HEK293 (cell line): ENCODE measurements at regions not wholly inside any gene's neighbourhood (a gene's known extent, or its start where the extent isn't known, plus 50 kb on each side); places are given as distances from the start of the nearest gene placed in this dataset.
A peak's percentile ranks its signal among the peaks of the same experiment; 100 is the strongest.

Source experiments
- CTCF ChIA-PET: fragments of 350-600 bp; formaldehyde crosslinking; extraction: SDS; loops from one replicate; lab custom pipeline; 2021; ENCODE audit warnings: antibody characterized with exemption; lab: Yijun Ruan, JAX
- POLR2A ChIA-PET: fragments of 300-600 bp; formaldehyde crosslinking; extraction: SDS; loops from one replicate; lab custom pipeline; 2020; ENCODE audit warnings: antibody characterized with exemption, inconsistent platforms; lab: Yijun Ruan, JAX
- H3K27ac ChIP-seq: fragments of 200-500 bp; sonication (Bioruptor generic); 2 replicates; pipeline ENCODE4 v1.5.1; 2014; ENCODE audit warnings: low read depth, low read length, control low read depth, inconsistent platforms; ENCODE audit errors: extremely low read depth
- H3K36me3 ChIP-seq, 2 experiments: fragments of 200-500 bp in 1 of 2; sonication (Bioruptor generic) in 1 of 2; 1 replicate in 1 of 2; 2 replicates in 1 of 2; pipeline ENCODE4 v1.5.1; 2014 to 2017; ENCODE audit warnings: inconsistent platforms in 2 of 2, low read length in 2 of 2; ENCODE audit not compliant: control insufficient read depth in 2 of 2, insufficient read depth in 1 of 2
- H3K4me1 ChIP-seq: fragments of 200-500 bp; sonication (Bioruptor generic); 2 replicates; pipeline ENCODE4 v1.5.1; 2014; ENCODE audit warnings: mild to moderate bottlenecking, low read length, inconsistent platforms; ENCODE audit not compliant: control insufficient read depth, insufficient read depth
- H3K4me3 ChIP-seq: 2 replicates; pipeline ENCODE4 v1.5.1; 2011; ENCODE audit warnings: low read depth, mild to moderate bottlenecking, control low read depth, low read length, moderate library complexity
- H3K9me3 ChIP-seq: fragments of 200-500 bp; sonication (Bioruptor generic); 2 replicates; pipeline ENCODE4 v1.5.1; 2014; ENCODE audit warnings: low read depth, low read length, inconsistent platforms; ENCODE audit not compliant: control insufficient read depth, insufficient read depth
- BCL11B ChIP-seq: fragments of 450-650 bp; formaldehyde crosslinking; IDR thresholded peaks from 2 replicates; pipeline ENCODE4 v1.5.1; 2016; ENCODE audit warnings: low read depth, missing biosample characterization, missing genetic modification characterization
- FEZF1 ChIP-seq: fragments of 450-650 bp; formaldehyde crosslinking; IDR thresholded peaks from 2 replicates; pipeline ENCODE4 v1.5.1; 2016; ENCODE audit warnings: missing biosample characterization, missing genetic modification characterization
- KLF8 ChIP-seq: fragments of 450-650 bp; formaldehyde crosslinking; IDR thresholded peaks from 2 replicates; pipeline ENCODE4 v1.5.1; 2016; ENCODE audit warnings: missing biosample characterization, missing genetic modification characterization
- PBX3 ChIP-seq: sonication (generic); formaldehyde crosslinking; IDR thresholded peaks from 2 replicates; pipeline ENCODE4 v1.8.1; 2022; ENCODE audit warnings: mild to moderate bottlenecking, moderate library complexity, missing genetic modification reagents
- WT1 ChIP-seq: fragments of 450-650 bp; formaldehyde crosslinking; IDR thresholded peaks from 2 replicates; pipeline ENCODE4 v1.5.1; 2016; ENCODE audit warnings: missing biosample characterization, missing genetic modification characterization
- ZBTB1 ChIP-seq: fragments of 450-650 bp; formaldehyde crosslinking; IDR thresholded peaks from 2 replicates; pipeline ENCODE4 v1.5.1; 2016; ENCODE audit warnings: missing biosample characterization, missing genetic modification characterization
- ZBTB20 ChIP-seq: fragments of 450-650 bp; formaldehyde crosslinking; IDR thresholded peaks from 2 replicates; pipeline ENCODE4 v1.5.1; 2016; ENCODE audit warnings: missing biosample characterization, missing genetic modification characterization
- ZFP41 ChIP-seq: fragments of 450-650 bp; formaldehyde crosslinking; IDR thresholded peaks from 2 replicates; pipeline ENCODE4 v1.5.1; 2016; ENCODE audit warnings: missing biosample characterization, missing genetic modification characterization, borderline replicate concordance
- ZNF10 ChIP-seq: fragments of 450-650 bp; formaldehyde crosslinking; IDR thresholded peaks from 2 replicates; pipeline ENCODE4 v1.5.1; 2017; ENCODE audit warnings: missing biosample characterization, missing genetic modification characterization
- ZNF133 ChIP-seq: fragments of 450-650 bp; formaldehyde crosslinking; IDR thresholded peaks from 2 replicates; pipeline ENCODE4 v1.5.1; 2016; ENCODE audit warnings: missing biosample characterization, missing genetic modification characterization
- ZNF155 ChIP-seq: fragments of 450-650 bp; formaldehyde crosslinking; IDR thresholded peaks from 2 replicates; pipeline ENCODE4 v1.5.1; 2016; ENCODE audit warnings: missing biosample characterization, missing genetic modification characterization
- ZNF239 ChIP-seq: fragments of 450-650 bp; formaldehyde crosslinking; IDR thresholded peaks from 2 replicates; pipeline ENCODE4 v1.5.1; 2016; ENCODE audit warnings: missing biosample characterization, missing genetic modification characterization
- ZNF292 ChIP-seq: fragments of 450-650 bp; formaldehyde crosslinking; IDR thresholded peaks from 2 replicates; pipeline ENCODE4 v1.5.1; 2016; ENCODE audit warnings: low read depth, missing biosample characterization, missing genetic modification characterization, borderline replicate concordance
- ZNF311 ChIP-seq: fragments of 450-650 bp; formaldehyde crosslinking; IDR thresholded peaks from 2 replicates; pipeline ENCODE4 v1.5.1; 2017; ENCODE audit warnings: missing biosample characterization, missing genetic modification characterization, borderline replicate concordance
- ZNF350 ChIP-seq: fragments of 450-650 bp; formaldehyde crosslinking; IDR thresholded peaks from 2 replicates; pipeline ENCODE4 v1.5.0; 2017; ENCODE audit warnings: missing biosample characterization, mild to moderate bottlenecking, missing genetic modification characterization
- ZNF394 ChIP-seq: fragments of 450-650 bp; formaldehyde crosslinking; IDR thresholded peaks from 2 replicates; pipeline ENCODE4 v1.5.1; 2016; ENCODE audit warnings: missing biosample characterization, missing genetic modification characterization, mild to moderate bottlenecking, moderate library complexity, borderline replicate concordance
- ZNF404 ChIP-seq: fragments of 450-650 bp; formaldehyde crosslinking; IDR thresholded peaks from 2 replicates; pipeline ENCODE4 v1.5.1; 2017; ENCODE audit warnings: missing biosample characterization, missing genetic modification characterization
- ZNF514 ChIP-seq: fragments of 450-650 bp; formaldehyde crosslinking; IDR thresholded peaks from 2 replicates; pipeline ENCODE4 v1.5.1; 2016; ENCODE audit warnings: missing biosample characterization, missing genetic modification characterization
- ZNF555 ChIP-seq: fragments of 450-650 bp; formaldehyde crosslinking; conservative IDR thresholded peaks from 2 replicates; pipeline ENCODE4 v1.5.1; 2017; ENCODE audit warnings: missing biosample characterization, mild to moderate bottlenecking, missing genetic modification characterization, inconsistent platforms
- ZNF560 ChIP-seq: fragments of 450-650 bp; formaldehyde crosslinking; IDR thresholded peaks from 2 replicates; pipeline ENCODE4 v1.5.1; 2017; ENCODE audit warnings: missing biosample characterization, missing genetic modification characterization, borderline replicate concordance
- ZNF571 ChIP-seq: fragments of 450-650 bp; formaldehyde crosslinking; IDR thresholded peaks from 2 replicates; pipeline ENCODE4 v1.5.0; 2017; ENCODE audit warnings: missing biosample characterization, missing genetic modification characterization
- ZNF624 ChIP-seq: fragments of 450-650 bp; formaldehyde crosslinking; IDR thresholded peaks from 2 replicates; pipeline ENCODE4 v1.5.1; 2017; ENCODE audit warnings: missing biosample characterization, missing genetic modification characterization
- ZNF626 ChIP-seq: fragments of 450-650 bp; sonication (Bioruptor Pico); formaldehyde crosslinking; IDR thresholded peaks from 2 replicates; pipeline ENCODE4 v1.5.1; 2018; ENCODE audit warnings: missing biosample characterization, missing genetic modification characterization, inconsistent platforms
- ZNF768 ChIP-seq: fragments of 450-650 bp; formaldehyde crosslinking; IDR thresholded peaks from 2 replicates; pipeline ENCODE4 v1.5.1; 2018; ENCODE audit warnings: missing biosample characterization, mild to moderate bottlenecking, missing genetic modification characterization
- ZNF777 ChIP-seq: fragments of 450-650 bp; formaldehyde crosslinking; IDR thresholded peaks from 2 replicates; pipeline ENCODE4 v1.5.1; 2017; ENCODE audit warnings: missing biosample characterization, missing genetic modification characterization, borderline replicate concordance

DNA sequence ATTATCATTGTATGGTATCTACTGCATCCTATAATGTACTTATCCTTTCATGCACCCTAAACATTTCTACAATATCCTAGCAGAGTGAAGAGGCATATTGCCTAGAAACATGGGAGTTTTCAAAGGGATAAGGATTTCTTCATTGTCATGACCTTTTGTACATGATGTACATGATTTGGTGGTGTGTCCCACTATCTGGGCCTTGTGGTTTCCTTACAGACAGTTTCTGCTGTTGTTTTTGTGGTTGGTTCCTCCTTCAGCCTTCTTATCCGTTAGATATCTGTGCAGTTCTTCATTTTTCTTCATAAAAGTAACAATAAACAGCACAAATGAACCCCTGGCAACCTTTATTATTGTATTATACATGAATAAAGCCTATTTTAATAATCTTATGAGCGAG, 70.4 kb upstream of the BACH1 start:
- ChIA-PET CTCF (no interaction called here), POLR2A (no interaction called here)
- no peak for TF ChIP-seq ZNF311 (tag by site-specific recombination)
- TF ChIP-seq ZNF404 (tag by site-specific recombination), result no peak
- TF ChIP-seq ZNF10 (tag by site-specific recombination), result no peak
- no peak for TF ChIP-seq ZNF514
- TF ChIP-seq ZNF350, result no peak
- TF ChIP-seq ZNF560 (tag by site-specific recombination), result no peak
- TF ChIP-seq ZNF133 (tag by site-specific recombination), result no peak
- no peak for TF ChIP-seq FEZF1
- TF ChIP-seq ZNF394, result no peak
- TF ChIP-seq ZNF155 (tag by site-specific recombination), result no peak
- TF ChIP-seq ZNF571, result no peak
- TF ChIP-seq ZNF768 (tag by site-specific recombination), result no peak
- no peak for TF ChIP-seq ZNF555
- no peak for TF ChIP-seq KLF8
- no peak for TF ChIP-seq ZNF777
- no peak for TF ChIP-seq ZNF624 (tag by site-specific recombination)
- TF ChIP-seq ZNF292 (tag by site-specific recombination), result no peak
- TF ChIP-seq PBX3 (CRISPR knock-in tag), result no peak
- H3K4me1 ChIP-seq, result no peaks in the 10 kb centered on the region
- H3K4me3 ChIP-seq, result no peak overlapping the region
- no peak overlapping the region for H3K27ac ChIP-seq
- H3K36me3 ChIP-seq, result no peaks in the 10 kb centered on the region
- H3K9me3 ChIP-seq, result no peaks in the 10 kb centered on the region

- Histone ChIP-seq H3K9me3 (no peaks in the 10 kb centered on the region), H3K27ac (no peak overlapping the region), H3K4me1 (no peaks in the 10 kb centered on the region), H3K36me3 (no peaks in the 10 kb centered on the region), H3K4me3 (no peak overlapping the region)
- POLR2A ChIA-PET, result interaction anchor here (1.4 kb wide), 1 partner anchor 10 kb away, joined by 3 read pairs; no protein-coding TSS in a partner anchor
- no peak for TF ChIP-seq ZBTB1 (tag by site-specific recombination)
- no peak for TF ChIP-seq WT1
- TF ChIP-seq BCL11B (tag by site-specific recombination), result no peak
- TF ChIP-seq ZBTB20 (tag by site-specific recombination), result peak; percentile 74
- CTCF ChIA-PET, result interaction anchor here (2.1 kb wide), 1 partner anchor 7 kb away, joined by 6 read pairs; no protein-coding TSS in a partner anchor
Measured at GRCh38 chr21:29230551-29231261, 68.0 kb upstream of the BACH1 start.

DNA sequence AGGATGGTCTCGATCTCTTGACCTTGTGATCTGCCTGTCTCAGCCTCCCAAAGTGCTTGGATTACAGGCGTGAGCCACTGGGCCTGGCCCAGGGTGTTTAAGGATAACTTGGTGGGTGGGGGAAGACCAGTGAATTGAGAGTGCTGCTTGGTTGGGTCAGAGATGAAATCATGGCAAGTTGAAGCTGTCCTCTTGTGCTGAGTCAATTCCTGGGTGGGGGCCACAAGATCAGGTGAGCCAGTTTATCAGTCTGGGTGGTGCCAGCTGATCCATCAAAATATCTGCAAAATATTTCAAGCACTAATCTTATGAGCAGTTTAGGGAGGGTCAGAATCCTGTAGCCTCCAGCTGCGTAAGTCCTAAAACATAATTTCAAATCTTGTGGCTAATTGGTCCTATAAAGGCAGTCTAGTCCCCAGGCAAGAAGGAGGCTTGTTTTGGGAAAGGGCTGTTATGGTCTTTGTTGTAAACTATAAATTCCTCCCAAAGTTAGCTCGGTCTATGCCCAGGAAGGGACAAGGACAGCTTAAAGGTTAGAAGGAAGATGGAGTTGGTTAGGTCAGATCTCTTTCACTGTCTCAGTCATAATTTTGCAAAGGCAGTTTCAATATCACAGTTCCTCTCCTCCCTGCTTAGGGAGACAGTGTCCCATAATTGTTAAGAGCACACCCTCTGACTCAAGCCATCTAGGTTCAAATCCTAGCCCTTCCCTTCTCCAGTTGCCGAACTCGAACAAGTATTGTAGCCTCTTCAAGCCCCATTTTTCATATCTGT, 66.8 kb upstream of the BACH1 start:
- TF ChIP-seq ZNF239 (tag by site-specific recombination) (no peak), ZNF626 (tag by site-specific recombination) (no peak), ZFP41 (tag by site-specific recombination) (no peak)
- TF ChIP-seq, all 188 proteins: peak for 0
- Histone ChIP-seq H3K4me1 (no peaks in the 10 kb centered on the region), H3K27ac (no peak overlapping the region), H3K4me3 (no peak overlapping the region), H3K9me3 (no peaks in the 10 kb centered on the region), H3K36me3 (no peaks in the 10 kb centered on the region)
- POLR2A ChIA-PET, result interaction anchor here (0.6 kb wide), 1 partner anchor 145 kb away, joined by 4 read pairs; no protein-coding TSS in a partner anchor
- CTCF ChIA-PET, result interaction anchor here (0.7 to 2.1 kb wide), 3 partner anchors 8 to 117 kb away, joined by 3 to 6 read pairs (median 3); no protein-coding TSS in a partner anchor
